T-helper 17 cell (primary cell): ENCODE measurements at regions not wholly inside any gene's neighbourhood (a gene's known extent, or its start where the extent isn't known, plus 50 kb on each side); places are given as distances from the start of the nearest gene placed in this dataset.

Experiments
- ATAC-seq: fragments of 150-1000 bp; cut with Tn5 transposase; 2 replicates; pipeline ENCODE4 v1.10.0; 2021; ENCODE audit warnings: mild to moderate bottlenecking, moderate library complexity
- DNase-seq, 3 donors: peaks; one replicate each; pipeline versions ENCODE4 v3.0.0 to v3.0.0-alpha.2; 2020 to 2021
- H3K9me3 ChIP-seq: one replicate; pipeline ENCODE4 v1.7.0; 2013; ENCODE audit warnings: low read length, mild to moderate bottlenecking; ENCODE audit not compliant: control insufficient read depth, poor library complexity, severe bottlenecking
- H3K27ac Mint-ChIP-seq: one replicate; pipeline ENCODE4 v1.8.0; 2022; ENCODE audit warnings: mild to moderate bottlenecking, moderate library complexity, mixed read lengths
- H3K27me3 Mint-ChIP-seq: one replicate; pipeline ENCODE4 v1.8.0; 2022; ENCODE audit warnings: mixed read lengths
- H3K36me3 Mint-ChIP-seq: one replicate; pipeline ENCODE4 v1.8.0; 2022; ENCODE audit warnings: low read depth, mixed read lengths
- H3K4me1 Mint-ChIP-seq: one replicate; pipeline ENCODE4 v1.8.0; 2022; ENCODE audit warnings: mild to moderate bottlenecking, mixed read lengths
- H3K4me3 Mint-ChIP-seq: one replicate; pipeline ENCODE4 v1.8.0; 2022; ENCODE audit warnings: mild to moderate bottlenecking, moderate library complexity, mixed read lengths

GRCh38 chr21:38556390-38556789 is 58.1 kb upstream of the ERG start:
- DNase-seq (no peak), ATAC-seq (no peak)
- Mint-ChIP-seq H3K36me3 (no peaks in the 10 kb centered on the region), H3K27ac (no peak overlapping the region), H3K4me3 (no peak overlapping the region), H3K27me3 (peaks cover 32% of the 10 kb centered on the region), H3K4me1 (no peaks in the 10 kb centered on the region)
- no peaks in the 10 kb centered on the region for H3K9me3 ChIP-seq

DNA sequence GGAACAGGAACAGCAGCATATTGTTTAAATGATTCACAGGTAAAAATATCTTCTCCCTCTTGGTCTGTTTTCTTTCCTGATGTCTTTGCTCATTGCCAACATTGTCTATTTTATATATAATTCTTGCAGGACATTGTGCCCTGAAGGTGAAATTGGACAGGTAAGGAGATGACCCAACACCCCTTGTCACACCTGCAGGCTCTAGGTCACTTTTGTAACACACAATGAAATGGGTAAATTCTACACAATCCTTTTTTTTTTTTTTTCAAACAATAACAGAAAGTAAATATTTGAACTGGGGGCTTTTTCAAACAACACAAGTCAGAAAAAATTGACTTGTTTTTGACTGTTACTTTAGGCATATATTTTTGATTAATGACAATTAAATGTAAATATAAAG is 62.9 kb upstream of the ERG start:
- ATAC-seq (no peak), DNase-seq (no peak)
- Mint-ChIP-seq H3K4me3 (no peak overlapping the region), H3K27ac (no peak overlapping the region), H3K36me3 (peaks cover 2% of the 10 kb centered on the region), H3K4me1 (no peaks in the 10 kb centered on the region), H3K27me3 (peaks cover 29% of the 10 kb centered on the region)
- H3K9me3 ChIP-seq: no peaks in the 10 kb centered on the region

DNA sequence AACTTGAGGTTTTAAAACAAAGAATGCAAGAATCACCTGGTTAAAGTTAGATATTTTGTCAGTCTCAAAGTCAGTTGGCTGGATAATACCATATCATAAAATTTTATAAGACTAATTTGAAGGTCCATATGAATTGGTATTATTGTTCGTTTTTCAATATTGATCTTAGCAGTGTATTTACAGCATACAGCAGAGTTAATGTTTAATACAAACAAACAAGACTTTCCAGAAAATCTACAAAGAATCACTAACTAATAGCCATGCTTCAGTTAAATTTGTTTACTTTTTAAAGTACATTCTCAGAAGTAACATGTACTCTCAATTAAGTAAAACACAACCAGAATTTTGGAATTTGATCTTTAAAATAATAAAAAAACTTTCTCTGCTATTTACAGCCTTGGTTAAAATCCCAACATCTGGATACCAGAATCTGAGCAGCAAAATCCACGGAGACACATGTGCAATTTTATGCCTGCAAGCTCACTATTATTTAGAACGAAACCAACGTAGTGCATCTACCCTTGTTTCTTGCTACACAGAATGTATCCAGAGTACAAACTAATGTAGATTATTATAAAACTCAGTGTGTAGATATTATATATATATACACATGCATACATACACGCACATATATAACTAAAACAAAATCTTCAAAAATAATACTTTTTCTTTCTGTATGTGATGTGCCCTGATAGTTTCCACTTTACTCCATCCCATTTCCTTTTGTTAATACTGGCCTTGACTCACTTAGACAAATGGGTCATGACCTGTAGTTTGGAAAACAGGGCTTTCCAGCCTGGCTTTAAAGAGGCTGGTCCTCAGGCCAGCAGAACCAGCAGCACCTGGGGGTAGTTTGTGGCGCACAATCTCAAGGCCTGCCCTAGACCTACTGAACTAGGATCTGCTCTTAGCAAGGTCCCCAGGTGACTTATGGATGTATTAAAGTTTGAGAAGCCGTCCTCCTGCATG is 63.6 kb upstream of the ERG start:
- Mint-ChIP-seq H3K36me3 (peaks cover 2% of the 10 kb centered on the region), H3K4me3 (no peak overlapping the region), H3K4me1 (no peaks in the 10 kb centered on the region), H3K27me3 (peaks cover 32% of the 10 kb centered on the region), H3K27ac (no peak overlapping the region)
- DNase-seq (no peak), ATAC-seq (no peak)
- no peaks in the 10 kb centered on the region for H3K9me3 ChIP-seq

DNA sequence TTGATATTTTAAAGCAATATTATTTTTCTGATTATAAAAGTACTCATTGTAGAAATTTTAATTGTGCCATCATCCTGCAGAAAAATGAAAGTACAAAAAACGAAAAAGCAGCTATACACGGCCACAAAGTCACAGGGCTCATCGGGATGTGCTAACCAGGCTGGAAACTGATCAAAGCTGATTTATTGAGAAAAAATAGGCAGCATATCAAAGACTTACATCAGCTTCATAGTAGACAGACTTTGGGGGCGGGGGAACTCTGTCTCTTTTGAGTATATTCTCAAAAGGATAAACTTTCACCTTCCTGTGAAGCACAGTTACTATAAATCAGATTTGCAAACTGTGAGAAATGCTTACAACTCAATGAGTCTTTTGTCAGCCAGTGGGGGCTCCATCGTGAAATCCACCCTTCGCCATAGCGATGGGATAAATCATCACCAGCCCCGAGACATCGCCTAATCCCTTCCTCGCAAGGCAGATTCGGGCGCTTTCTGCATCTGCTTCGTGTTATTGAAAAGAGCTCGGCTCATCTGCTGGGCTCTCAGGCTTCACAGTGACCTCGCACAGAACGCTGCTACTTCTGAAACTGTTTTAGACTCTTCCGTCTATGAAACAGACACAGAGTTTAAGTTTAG is 69.2 kb upstream of the ERG start:
- Mint-ChIP-seq H3K27ac (no peak overlapping the region), H3K4me1 (no peaks in the 10 kb centered on the region), H3K27me3 (peaks cover 22% of the 10 kb centered on the region), H3K36me3 (peaks cover 2% of the 10 kb centered on the region), H3K4me3 (no peak overlapping the region)
- no peaks in the 10 kb centered on the region for H3K9me3 ChIP-seq
- ATAC-seq (no peak), DNase-seq (no peak)

GRCh38 chr21:38567970-38568360 is 69.7 kb upstream of the ERG start:
- Mint-ChIP-seq H3K27me3 (peaks cover 19% of the 10 kb centered on the region), H3K4me1 (no peaks in the 10 kb centered on the region), H3K36me3 (peaks cover 2% of the 10 kb centered on the region), H3K4me3 (no peak overlapping the region), H3K27ac (no peak overlapping the region)
- H3K9me3 ChIP-seq: no peaks in the 10 kb centered on the region
- ATAC-seq (no peak), DNase-seq (no peak)

DNA sequence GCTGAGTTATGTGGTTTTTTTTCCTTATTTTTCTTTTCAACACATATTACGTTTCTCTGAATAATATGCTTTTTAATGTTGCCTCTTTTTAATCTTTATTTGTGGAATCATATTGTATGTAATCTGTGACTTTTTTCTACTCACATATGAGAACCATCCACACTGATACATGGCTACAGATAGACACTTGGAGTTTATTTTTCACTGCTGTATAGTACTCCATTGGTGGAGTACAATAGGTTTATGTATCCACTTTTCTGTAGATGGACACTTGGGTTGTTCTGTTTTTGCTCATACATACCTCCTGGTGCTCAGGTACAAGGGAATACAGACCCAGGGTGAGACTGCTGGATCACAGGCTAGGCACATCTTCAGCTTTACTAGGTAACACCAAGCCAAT is 71.5 kb upstream of the ERG start:
- no peak for ATAC-seq
- Mint-ChIP-seq H3K27me3 (peaks cover 15% of the 10 kb centered on the region), H3K4me3 (no peak overlapping the region)

GRCh38 chr21:38570596-38570995 is 72.3 kb upstream of the ERG start:
- Mint-ChIP-seq H3K4me3 (no peak overlapping the region), H3K4me1 (no peaks in the 10 kb centered on the region), H3K27me3 (peaks cover 17% of the 10 kb centered on the region), H3K27ac (no peak overlapping the region), H3K36me3 (no peaks in the 10 kb centered on the region)
- H3K9me3 ChIP-seq: no peaks in the 10 kb centered on the region
- DNase-seq (no peak), ATAC-seq (no peak)

More for the DNA sequence above, 71.5 kb upstream of the ERG start:
- H3K4me1 Mint-ChIP-seq: no peaks in the 10 kb centered on the region
- H3K27ac Mint-ChIP-seq: no peak overlapping the region
- H3K9me3 ChIP-seq: no peaks in the 10 kb centered on the region
- no peak for DNase-seq
- H3K36me3 Mint-ChIP-seq: no peaks in the 10 kb centered on the region

GRCh38 chr21:38574895-38575575 is 76.8 kb upstream of the ERG start:
- Mint-ChIP-seq H3K36me3 (no peaks in the 10 kb centered on the region), H3K4me3 (no peak overlapping the region), H3K4me1 (no peaks in the 10 kb centered on the region), H3K27me3 (peaks cover 15% of the 10 kb centered on the region), H3K27ac (no peak overlapping the region)
- ATAC-seq: no peak
- no peaks in the 10 kb centered on the region for H3K9me3 ChIP-seq
- no peak for DNase-seq

- ATAC-seq: no peak
- Mint-ChIP-seq H3K4me3 (no peak overlapping the region), H3K36me3 (no peaks in the 10 kb centered on the region), H3K27ac (no peak overlapping the region), H3K4me1 (no peaks in the 10 kb centered on the region), H3K27me3 (peaks cover 25% of the 10 kb centered on the region)
- H3K9me3 ChIP-seq: no peaks in the 10 kb centered on the region
- no peak for DNase-seq
These were observed 79.6 kb upstream of the ERG start for GRCh38 chr21:38577887-38578286.

DNA sequence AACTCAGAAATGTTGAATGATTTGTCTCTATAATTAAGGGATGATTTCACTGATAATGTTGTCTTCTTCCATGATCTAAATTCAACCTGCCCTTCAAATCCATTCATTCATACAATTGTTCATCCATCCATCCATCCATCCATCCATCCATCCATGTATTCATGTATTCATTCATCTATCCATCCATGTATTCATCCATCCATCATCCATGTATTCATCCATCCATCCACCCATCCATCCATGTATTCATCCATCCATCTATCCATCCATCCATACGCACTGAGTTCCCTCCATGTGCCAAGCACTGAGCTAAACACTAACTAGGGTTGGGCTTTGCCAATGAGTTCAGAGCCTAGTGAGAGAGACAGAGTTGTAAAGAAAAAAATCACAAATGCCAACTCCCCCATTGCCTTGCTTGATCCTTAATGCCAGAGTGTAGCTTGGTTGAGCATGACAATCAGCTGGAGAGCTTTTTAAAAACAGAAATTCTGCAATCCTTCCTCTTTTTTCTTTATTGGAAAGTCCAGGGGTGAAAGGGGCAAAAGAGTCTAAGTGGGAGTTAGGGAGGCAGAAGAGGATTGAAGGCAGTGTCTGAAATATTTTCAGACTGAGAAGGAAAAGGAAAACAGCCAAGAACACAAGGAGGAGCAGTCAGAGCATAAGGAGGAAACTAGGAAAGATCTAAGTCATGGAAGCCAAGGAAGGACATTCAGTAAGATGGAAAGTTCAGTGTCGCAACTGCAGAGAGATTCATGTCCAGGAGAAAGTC is 92.4 kb upstream of the ERG start:
- no peaks in the 10 kb centered on the region for H3K9me3 ChIP-seq
- H3K4me1 Mint-ChIP-seq: peaks cover 2% of the 10 kb centered on the region
- peaks cover 31% of the 10 kb centered on the region for H3K27me3 Mint-ChIP-seq
- DNase-seq (no peak), ATAC-seq (no peak)
- H3K4me3 Mint-ChIP-seq: no peak overlapping the region
- no peaks in the 10 kb centered on the region for H3K36me3 Mint-ChIP-seq
- no peak overlapping the region for H3K27ac Mint-ChIP-seq

DNA sequence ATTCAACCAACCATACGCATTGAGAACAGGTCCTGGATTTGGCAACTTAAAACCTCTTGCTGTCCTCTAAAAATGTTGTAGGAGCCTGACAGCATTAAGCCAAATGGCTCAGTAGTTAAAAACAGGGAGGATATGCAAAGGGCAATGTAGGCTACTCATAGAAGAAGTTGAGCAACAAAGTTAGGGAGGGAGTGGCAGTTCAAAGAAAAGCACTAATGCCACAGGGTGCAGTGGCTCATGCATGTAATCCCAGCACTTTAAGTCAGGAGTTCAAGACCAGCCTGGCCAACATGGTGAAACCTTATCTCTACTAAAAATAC is 92.9 kb upstream of the ERG start:
- no peaks in the 10 kb centered on the region for H3K36me3 Mint-ChIP-seq
- ATAC-seq: no peak
- H3K4me3 Mint-ChIP-seq: no peak overlapping the region
- H3K9me3 ChIP-seq: no peaks in the 10 kb centered on the region
- DNase-seq: no peak
- peaks cover 31% of the 10 kb centered on the region for H3K27me3 Mint-ChIP-seq
- H3K27ac Mint-ChIP-seq: no peak overlapping the region
- peaks cover 2% of the 10 kb centered on the region for H3K4me1 Mint-ChIP-seq

DNA sequence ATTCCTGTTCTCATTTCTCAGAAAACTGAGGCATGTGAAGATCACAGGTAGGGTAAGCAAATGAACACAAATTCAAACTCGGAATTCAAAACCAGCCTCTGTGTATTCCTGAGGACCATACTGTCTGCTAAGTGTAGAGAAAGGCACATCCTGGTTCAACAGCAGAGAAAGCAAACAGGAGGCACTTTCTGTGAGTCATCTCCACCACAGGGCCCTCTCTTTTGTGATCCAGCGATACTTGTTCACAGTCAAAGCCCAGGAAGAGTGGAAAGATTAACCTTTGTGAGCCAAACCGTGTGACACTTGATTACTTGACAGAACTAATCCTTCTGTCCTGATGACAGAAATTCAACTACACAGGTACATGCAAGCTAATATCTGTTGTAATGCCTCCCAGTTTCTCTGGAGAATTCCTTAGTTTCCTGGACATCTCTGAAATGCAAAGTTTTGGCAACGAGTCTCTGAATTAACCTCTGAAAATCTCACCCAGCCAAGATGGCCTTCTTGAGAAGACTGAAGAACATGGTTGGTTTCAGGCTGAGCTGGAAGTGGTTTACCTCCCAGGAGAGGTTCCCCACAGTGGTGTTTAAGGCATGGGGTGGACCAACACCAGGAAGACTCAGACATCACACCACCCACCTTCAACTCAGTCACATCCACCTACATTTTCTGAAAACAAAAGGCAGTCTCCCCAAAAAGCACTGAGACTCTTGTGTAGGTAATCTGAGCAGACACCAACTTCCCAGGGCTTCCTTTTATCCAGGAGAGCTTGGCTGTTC is 98.2 kb upstream of the ERG start:
- H3K36me3 Mint-ChIP-seq: no peaks in the 10 kb centered on the region
- no peak overlapping the region for H3K4me3 Mint-ChIP-seq
- no peak overlapping the region for H3K27ac Mint-ChIP-seq
- no peaks in the 10 kb centered on the region for H3K9me3 ChIP-seq
- H3K4me1 Mint-ChIP-seq: peaks cover 2% of the 10 kb centered on the region
- H3K27me3 Mint-ChIP-seq: peaks cover 60% of the 10 kb centered on the region
- no peak for DNase-seq
- ATAC-seq: no peak
